ENCODE measurements at regions not wholly inside any gene's neighbourhood (a gene's known extent, or its start where the extent isn't known, plus 50 kb on each side); places are given as distances from the start of the nearest gene placed in this dataset.

DNA sequence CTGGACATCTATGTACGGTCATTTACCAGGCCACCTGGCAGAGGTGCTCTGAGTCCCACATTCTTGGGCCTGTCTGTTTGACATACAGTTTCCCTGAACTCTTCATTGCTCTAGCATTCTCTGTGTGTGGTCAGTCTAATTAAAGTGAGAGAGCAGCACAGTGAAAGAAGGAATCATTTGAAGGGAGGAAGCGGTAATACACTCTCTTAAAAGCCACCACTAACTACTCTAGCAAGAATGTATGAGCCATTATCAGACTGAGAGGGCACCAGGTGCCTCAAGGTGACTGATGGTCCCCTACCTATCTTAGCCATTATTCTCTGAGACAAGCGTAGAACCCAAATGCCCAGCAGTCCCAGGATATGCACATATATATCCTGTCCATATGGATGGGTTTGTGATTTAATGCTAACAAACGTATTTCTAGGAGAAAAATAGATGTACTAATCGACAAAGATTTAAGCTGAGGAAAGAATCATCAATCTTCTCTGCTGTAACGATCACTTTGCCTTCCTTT is 527.2 kb downstream of the PRELID2 start:
- TF ChIP-seq, protein P1, sequence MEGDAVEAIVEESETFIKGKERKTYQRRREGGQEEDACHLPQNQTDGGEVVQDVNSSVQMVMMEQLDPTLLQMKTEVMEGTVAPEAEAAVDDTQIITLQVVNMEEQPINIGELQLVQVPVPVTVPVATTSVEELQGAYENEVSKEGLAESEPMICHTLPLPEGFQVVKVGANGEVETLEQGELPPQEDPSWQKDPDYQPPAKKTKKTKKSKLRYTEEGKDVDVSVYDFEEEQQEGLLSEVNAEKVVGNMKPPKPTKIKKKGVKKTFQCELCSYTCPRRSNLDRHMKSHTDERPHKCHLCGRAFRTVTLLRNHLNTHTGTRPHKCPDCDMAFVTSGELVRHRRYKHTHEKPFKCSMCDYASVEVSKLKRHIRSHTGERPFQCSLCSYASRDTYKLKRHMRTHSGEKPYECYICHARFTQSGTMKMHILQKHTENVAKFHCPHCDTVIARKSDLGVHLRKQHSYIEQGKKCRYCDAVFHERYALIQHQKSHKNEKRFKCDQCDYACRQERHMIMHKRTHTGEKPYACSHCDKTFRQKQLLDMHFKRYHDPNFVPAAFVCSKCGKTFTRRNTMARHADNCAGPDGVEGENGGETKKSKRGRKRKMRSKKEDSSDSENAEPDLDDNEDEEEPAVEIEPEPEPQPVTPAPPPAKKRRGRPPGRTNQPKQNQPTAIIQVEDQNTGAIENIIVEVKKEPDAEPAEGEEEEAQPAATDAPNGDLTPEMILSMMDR (conservative IDR thresholded peaks at IDR 0.05): no peak
- no peak for TF ChIP-seq EZH2 (IDR thresholded peaks at IDR 0.05; ENCODE audit: low read depth)
